DND-41 (cell line): ENCODE measurements at regions not wholly inside any gene's neighbourhood (a gene's known extent, or its start where the extent isn't known, plus 50 kb on each side); places are given as distances from the start of the nearest gene placed in this dataset.

ENCODE experiments used
- CTCF ChIP-seq: IDR thresholded peaks from 2 replicates; pipeline ENCODE4 v1.5.1; 2012; ENCODE audit warnings: borderline replicate concordance, low read length, moderate library complexity, mild to moderate bottlenecking; ENCODE audit not compliant: poor library complexity, severe bottlenecking; ENCODE audit errors: extremely low read depth
- EZH2 ChIP-seq: IDR thresholded peaks from 3 replicates; pipeline ENCODE4 v1.6.1; 2012; ENCODE audit warnings: borderline replicate concordance, low read depth, mild to moderate bottlenecking, moderate library complexity, low read length, inconsistent platforms; ENCODE audit not compliant: severe bottlenecking

DNA sequence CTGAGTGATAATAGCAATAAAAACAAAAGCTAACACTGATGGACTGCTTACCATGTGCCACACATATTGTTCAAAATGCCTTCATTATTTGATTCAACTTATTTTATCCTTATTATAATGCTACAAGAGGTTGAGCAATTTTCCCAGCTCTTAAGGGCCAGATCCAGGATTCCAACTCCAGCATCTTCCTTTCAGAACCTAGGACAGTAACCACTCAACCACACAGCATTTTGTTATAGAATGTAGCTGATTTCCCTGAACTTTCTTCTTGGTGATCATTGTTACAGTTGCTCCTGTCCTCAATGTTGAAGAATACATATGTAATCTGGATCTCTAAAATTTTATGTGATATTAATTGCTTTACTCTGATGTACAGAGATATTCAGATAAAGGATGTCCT lies 341.7 kb downstream of the PIK3C3 start:
- TF ChIP-seq CTCF (no peak), EZH2 (no peak)
